Activated effector memory CD4-positive, alpha-beta T cell treated with anti-CD3 and anti-CD28 coated beads, Interleukin-2, amount 50 U/mL, for 16 hours (primary cell): ENCODE measurements at regions not wholly inside any gene's neighbourhood (a gene's known extent, or its start where the extent isn't known, plus 50 kb on each side); places are given as distances from the start of the nearest gene placed in this dataset.
"Not testable (repeated sequence)": the region's sequence is repeated elsewhere in the genome, so short reads cannot be mapped to it uniquely, and the experiment has no call there.

Experiments
- DNase-seq: peaks from one replicate; pipeline ENCODE4 v3.0.0-alpha.2; 2020

DNA sequence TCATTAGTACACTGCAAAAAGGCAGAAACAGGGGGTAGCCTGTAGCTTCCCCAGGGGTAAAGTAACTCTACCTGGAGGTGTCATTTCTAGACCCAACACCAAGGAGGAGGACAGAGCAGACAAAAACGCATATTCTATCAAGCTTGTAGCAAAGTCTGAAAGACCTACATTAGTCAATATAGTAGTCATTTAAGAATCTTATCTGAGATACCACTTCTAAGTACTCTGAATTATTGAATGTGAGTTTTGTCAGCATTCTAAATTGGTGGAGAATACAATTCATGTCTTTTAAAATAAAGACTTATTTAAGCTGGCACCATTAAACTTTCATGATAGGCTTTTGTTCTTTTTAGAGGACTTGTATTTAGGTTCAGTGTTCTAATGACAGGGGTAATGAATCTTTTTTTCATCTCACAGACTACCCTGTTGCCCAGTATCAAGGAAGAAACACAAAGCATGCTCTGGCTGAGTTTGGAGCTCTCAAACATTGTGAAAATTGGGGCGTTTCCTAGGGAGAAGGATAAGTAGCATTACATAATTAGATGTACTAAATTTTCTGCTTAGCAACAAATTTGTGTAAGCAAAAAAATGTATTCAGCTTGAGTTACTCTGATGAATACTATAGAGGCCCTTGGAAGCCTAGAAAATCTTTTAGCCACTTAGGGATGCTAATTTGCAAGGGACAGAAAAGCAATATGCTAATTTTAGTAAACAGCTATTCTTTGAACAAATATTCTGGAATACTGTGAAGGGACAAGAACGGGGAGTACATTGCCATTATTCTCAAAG lies 255.4 kb upstream of the HSF2 start:
- DNase-seq, result no peak

GRCh38 chr6:122145246-122145645 lies 254.2 kb upstream of the HSF2 start:
- no peak for DNase-seq

DNA sequence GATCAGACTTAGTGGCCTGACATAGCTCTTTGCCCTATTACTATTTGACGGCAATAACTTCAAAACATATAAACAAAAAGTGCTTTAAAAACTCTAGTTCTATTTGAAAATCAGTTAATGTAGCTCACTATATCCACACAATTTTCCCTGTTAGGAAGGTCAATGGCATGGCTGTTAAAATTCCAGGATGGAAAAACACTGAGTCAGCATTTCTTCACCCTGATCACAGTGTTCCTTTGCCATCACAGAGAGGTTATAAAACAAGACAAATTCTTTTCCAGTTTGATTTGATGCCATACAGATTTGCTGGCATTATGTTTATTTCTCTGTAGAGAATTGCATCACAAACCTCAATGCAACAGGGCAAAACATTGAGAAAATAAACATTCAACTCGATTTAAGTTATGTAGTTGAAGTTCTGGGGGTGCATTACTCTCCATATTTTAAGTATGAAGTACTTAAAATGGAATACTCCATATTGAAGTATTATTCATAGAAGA lies 253.7 kb upstream of the HSF2 start:
- no peak for DNase-seq

- no peak for DNase-seq
Observed at GRCh38 chr6:122147291-122147690, 252.2 kb upstream of the HSF2 start.

DNA sequence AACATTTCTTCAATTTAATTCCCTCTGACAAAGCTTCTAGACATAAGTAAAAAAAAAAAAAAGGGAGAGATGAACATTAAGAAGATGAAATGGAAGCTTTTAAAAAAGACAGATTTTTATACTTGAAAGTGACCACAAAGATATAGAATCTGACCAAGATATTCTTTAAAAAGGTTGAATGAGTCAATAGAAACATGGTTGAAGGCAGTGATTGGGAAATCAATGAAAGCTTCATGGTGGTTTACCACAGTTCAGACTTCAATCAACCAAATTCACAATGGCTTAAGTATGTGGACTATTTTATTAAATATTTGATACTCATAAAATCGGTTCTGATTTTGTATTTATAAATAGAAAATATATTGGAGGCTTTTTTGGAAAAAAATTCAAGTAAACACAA lies 248.4 kb upstream of the HSF2 start:
- no peak for DNase-seq

- no peak for DNase-seq
Observed at GRCh38 chr6:122151763-122152162, 247.7 kb upstream of the HSF2 start.

- DNase-seq, result no peak
Observed at GRCh38 chr6:122153557-122153956, 245.9 kb upstream of the HSF2 start.

- DNase-seq, result no peak
Observed at GRCh38 chr6:122154155-122154554, 245.3 kb upstream of the HSF2 start.

DNA sequence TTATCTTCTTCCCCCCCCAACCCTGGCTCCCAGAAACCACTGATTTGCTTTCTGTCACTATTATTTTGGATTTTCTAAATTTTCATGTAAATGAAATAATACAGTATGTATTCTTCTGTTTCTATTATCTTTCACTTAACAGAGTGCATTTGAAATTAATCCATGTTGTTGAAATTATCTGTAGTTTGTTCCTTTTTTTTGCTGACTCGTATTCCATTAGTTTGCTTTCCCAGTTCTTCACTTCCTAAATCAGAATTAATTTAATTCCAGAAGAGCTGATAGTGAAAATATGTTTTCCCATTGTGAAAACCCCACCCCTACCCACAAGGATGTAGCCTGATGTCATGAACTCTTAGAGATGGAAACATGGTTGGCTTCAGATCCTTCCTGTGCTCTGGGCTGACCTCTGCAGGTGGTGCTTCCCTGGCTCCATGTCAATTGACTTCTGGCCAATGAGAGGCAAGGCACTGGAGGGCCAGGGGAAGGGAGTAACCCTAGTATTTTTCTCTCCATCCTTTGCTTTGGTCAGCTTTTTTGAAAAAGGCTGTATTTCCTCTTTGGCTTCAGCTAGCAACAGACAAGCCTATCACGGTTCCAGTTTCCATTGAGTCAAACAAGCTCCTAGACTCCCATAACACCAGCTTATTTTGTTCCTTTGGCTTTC lies 244.4 kb upstream of the HSF2 start:
- DNase-seq, result no peak

DNA sequence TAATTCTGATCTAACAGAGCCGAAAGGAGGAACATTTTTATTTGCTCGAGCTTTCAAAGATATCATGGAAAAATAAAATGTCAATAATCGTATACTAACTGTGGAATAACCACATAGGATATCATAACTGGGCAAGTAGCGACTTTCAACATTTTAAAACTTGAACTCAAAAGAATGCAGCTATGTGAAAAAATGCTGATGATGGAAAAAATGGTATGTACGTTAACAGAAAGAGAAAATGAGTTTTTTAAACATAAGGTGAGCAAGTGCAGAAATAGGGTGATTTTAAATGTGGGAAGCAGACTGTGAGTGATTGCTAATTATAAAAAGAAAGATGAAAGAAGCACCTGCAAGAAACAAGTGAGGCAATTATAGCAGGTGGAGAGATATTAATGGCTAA lies 238.3 kb upstream of the HSF2 start:
- no peak for DNase-seq

DNA sequence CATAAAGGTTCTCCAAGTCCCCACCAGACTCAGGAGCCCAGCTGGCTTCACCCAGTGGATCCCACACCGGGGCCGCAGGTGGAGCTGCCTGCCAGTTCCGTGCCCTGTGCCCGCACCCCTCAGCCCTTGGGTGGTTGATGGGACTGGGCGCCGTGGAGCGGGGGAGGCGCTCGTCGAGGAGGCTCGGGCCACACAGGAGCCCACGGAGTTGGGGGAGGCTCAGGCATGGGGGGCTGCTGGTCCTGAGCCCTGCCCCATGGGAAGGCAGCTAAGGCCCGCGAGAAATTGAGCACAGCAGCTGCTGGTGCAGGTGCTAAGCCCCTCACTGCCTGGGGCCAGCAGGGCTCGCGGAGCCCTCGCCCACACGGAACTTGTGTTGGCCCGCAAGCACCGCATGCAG lies 234.4 kb upstream of the HSF2 start:
- no peak for DNase-seq

DNA sequence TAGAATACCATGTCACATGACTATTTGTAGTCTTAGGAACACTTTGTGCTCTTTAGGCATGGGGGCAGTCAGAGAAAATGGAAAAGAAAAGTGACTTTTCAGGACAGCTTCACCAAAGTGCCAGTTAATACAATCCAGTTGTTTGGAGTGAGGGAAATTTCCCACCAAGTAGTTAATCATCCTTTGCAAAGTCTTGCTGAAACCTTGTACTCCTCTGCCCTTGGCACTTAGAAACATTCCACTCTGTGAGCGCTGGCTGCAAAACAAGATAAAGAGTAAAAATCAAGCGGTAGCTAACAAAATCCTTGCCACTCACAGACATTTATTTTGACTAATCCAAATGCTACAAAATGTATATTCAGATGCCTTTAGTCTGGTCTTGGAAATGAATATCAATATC lies 229.2 kb upstream of the HSF2 start:
- no peak for DNase-seq

DNA sequence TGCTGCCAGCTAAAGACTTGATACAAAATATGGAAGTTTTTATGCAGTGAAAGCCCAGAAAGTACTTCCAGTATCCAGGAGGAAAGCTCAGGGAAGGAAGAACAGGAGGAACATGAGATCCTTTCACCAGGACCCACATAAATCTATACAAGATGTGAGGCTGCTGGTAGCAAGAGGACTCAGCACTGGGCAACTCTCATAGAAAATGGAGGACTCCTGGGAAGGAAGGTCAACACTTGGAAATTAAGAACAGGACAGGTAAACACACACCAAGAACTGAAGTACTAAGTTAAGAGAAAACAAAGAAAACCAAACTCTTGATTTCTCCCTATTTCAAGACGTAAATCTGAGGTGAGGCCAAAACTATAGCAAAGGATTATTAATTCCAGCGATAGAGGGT lies 220.5 kb upstream of the HSF2 start:
- DNase-seq, result no peak

GRCh38 chr6:122180132-122180531 lies 219.3 kb upstream of the HSF2 start:
- no peak for DNase-seq

- no peak for DNase-seq
Observed at GRCh38 chr6:122182061-122182460, 217.4 kb upstream of the HSF2 start.

GRCh38 chr6:122184401-122184827 lies 215.0 kb upstream of the HSF2 start:
- DNase-seq, result no peak

- not testable (repeated sequence) for DNase-seq
Observed at GRCh38 chr6:122185458-122185857, 214.0 kb upstream of the HSF2 start.

DNA sequence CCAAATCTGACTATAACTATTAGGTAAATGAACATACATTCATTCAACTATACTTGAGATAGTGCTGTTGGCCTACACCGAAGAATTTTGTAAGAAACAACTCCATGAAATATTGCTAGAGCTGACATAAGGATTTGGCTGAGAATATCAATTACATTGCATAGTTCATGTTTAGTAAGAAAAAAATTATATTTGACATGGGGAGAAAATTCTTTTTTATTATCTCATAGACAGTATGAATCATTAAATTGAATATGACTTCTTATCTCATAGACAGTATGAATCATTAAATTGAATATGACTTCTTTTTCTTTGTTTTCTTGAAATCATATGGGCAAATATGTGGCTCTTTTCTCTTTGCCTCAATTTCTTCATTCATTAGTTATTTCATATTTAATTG lies 212.3 kb upstream of the HSF2 start:
- DNase-seq, result no peak

GRCh38 chr6:122198922-122199321 lies 200.5 kb upstream of the HSF2 start:
- no peak for DNase-seq

GRCh38 chr6:122200440-122200839 lies 199.0 kb upstream of the HSF2 start:
- no peak for DNase-seq

GRCh38 chr6:122202576-122203137 lies 196.8 kb upstream of the HSF2 start:
- no peak for DNase-seq

- DNase-seq, result no peak
Observed at GRCh38 chr6:122207061-122207460, 192.4 kb upstream of the HSF2 start.

DNA sequence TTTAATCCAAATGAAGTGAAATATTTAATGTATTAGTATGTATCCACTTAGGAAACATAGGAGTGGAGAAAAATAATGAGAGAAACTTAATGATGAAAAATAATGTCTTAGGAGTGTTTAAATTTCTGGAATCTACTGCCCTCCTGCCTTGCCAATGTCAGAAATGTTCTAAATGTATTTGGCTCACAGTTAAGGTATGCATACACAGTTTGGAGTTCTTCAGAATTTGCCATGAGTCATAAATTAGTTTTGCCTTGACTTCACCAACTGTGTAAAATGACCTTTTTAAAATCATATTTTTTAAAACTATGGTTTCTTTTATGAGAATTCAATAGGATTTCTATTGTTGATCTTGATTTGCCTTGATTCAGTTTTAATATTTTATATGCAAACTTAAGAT lies 191.7 kb upstream of the HSF2 start:
- DNase-seq, result no peak
